Transverse colon (tissue), 4 donors: ENCODE measurements at regions not wholly inside any gene's neighbourhood (a gene's known extent, or its start where the extent isn't known, plus 50 kb on each side); places are given as distances from the start of the nearest gene placed in this dataset.

Experiments used
- DNase-seq: peaks from one replicate; pipeline ENCODE4 v3.0.0-alpha.2; 2019
- H3K27ac ChIP-seq, 4 donors: fragments of 200-600 bp; sonication (generic); 2 replicates each; pipeline ENCODE4 v1.5.1; 2016 to 2018; ENCODE audit warnings: inconsistent platforms in 4 of 4
- H3K27me3 ChIP-seq: fragments of 200-600 bp; sonication (generic); 2 replicates; pipeline ENCODE4 v1.5.1; 2017; ENCODE audit warnings: inconsistent platforms
- H3K36me3 ChIP-seq, 4 donors: fragments of 200-600 bp; sonication (generic); 2 replicates each; pipeline ENCODE4 v1.5.1; 2017 to 2019; ENCODE audit warnings: inconsistent platforms in 4 of 4
- H3K4me1 ChIP-seq, 4 donors: fragments of 200-600 bp; sonication (generic); 2 replicates each; pipeline ENCODE4 v1.5.1; 2017 to 2020; ENCODE audit warnings: inconsistent platforms in 4 of 4
- H3K4me3 ChIP-seq, 4 donors: fragments of 200-600 bp; sonication (generic); 1 replicate in 1 of 4; 2 replicates in 3 of 4; pipeline versions ENCODE4 v1.5.1 to v1.6.1; 2017 to 2019; ENCODE audit warnings: inconsistent platforms in 4 of 4
- H3K9me3 ChIP-seq, 2 donors: fragments of 200-600 bp; sonication (generic); 2 replicates each; pipeline ENCODE4 v1.5.1; 2017 to 2019; ENCODE audit warnings: inconsistent platforms in 2 of 2
- EP300 ChIP-seq: sonication (generic); formaldehyde crosslinking; IDR thresholded peaks from one replicate; pipeline ENCODE4 v1.6.1; 2017; ENCODE audit warnings: antibody characterized with exemption, low read depth
- POLR2A ChIP-seq: fragments of 450-650 bp; IDR thresholded peaks from one replicate; pipeline ENCODE4 v1.6.1; 2016; ENCODE audit warnings: antibody characterized with exemption, mild to moderate bottlenecking, moderate library complexity
- POLR2AphosphoS5 ChIP-seq, 3 donors: sonication (generic); formaldehyde crosslinking; IDR thresholded peaks; one replicate each; pipeline ENCODE4 v1.6.1; 2016; ENCODE audit warnings: antibody characterized with exemption in 3 of 3
- WGBS, 2 donors: methylation state at CpG; one replicate each; pipeline ENCODE4 v1.1.5; 2018; ENCODE audit warnings: low coverage in 1 of 2; 5-methylcytosine and 5-hydroxymethylcytosine counted together
- in situ Hi-C, 4 donors: fragments of 200-750 bp; cut with MboI; loops; one replicate each; pipeline versions ENCODE4 v1.15.0 to v1.15.1; 2017; ENCODE audit warnings: low sequenced_read_pairs in 3 of 4, low pct_ligation_motif_present in 1 of 4, low pct_unique_long_range_greater_than_20kb in 1 of 4
- intact Hi-C: fragments of 100-400 bp; cut with DNase I; formaldehyde crosslinking; loops from one replicate; pipeline ENCODE4 v1.15.1; 2023; ENCODE audit warnings: low total_unique reads
- TF ChIP-seq, protein P1 (sequence below), 5 experiments: fragments of 200-600 bp in 3 of 5; fragments of 450-650 bp in 2 of 5; sonication (generic) in 3 of 5; IDR thresholded peaks; 1 replicate in 2 of 5; 2 replicates in 3 of 5; pipeline ENCODE4 v1.5.1; 2016 to 2017; ENCODE audit warnings: antibody characterized with exemption in 5 of 5, inconsistent platforms in 3 of 5, mild to moderate bottlenecking in 2 of 5, moderate library complexity in 1 of 5

- 69 to 76% methylated on average over 1 of the region's 1 CpG for WGBS, 2 donors
- TF ChIP-seq POLR2A (no peak), POLR2AphosphoS5 (IDR thresholded peaks at IDR 0.05) (no peak), EP300 (no peak)
- TF ChIP-seq, protein P1, sequence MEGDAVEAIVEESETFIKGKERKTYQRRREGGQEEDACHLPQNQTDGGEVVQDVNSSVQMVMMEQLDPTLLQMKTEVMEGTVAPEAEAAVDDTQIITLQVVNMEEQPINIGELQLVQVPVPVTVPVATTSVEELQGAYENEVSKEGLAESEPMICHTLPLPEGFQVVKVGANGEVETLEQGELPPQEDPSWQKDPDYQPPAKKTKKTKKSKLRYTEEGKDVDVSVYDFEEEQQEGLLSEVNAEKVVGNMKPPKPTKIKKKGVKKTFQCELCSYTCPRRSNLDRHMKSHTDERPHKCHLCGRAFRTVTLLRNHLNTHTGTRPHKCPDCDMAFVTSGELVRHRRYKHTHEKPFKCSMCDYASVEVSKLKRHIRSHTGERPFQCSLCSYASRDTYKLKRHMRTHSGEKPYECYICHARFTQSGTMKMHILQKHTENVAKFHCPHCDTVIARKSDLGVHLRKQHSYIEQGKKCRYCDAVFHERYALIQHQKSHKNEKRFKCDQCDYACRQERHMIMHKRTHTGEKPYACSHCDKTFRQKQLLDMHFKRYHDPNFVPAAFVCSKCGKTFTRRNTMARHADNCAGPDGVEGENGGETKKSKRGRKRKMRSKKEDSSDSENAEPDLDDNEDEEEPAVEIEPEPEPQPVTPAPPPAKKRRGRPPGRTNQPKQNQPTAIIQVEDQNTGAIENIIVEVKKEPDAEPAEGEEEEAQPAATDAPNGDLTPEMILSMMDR (IDR thresholded peaks at IDR 0.05): no peak
- no peaks in the 10 kb centered on the region for H3K4me1 ChIP-seq
- no peaks in the 10 kb centered on the region for H3K27me3 ChIP-seq
- H3K36me3 ChIP-seq: no peaks in the 10 kb centered on the region
- no peaks in the 10 kb centered on the region for H3K9me3 ChIP-seq
- H3K27ac ChIP-seq: no peak overlapping the region
- in situ Hi-C loops: no loop called here
- no peak for DNase-seq
- intact Hi-C loops: loop anchor here (5.0 kb wide), 1 partner anchor 687 kb away; no protein-coding TSS in a partner anchor
- no peak overlapping the region for H3K4me3 ChIP-seq
These were observed 248.6 kb downstream of the GPAM start for GRCh38 chr10:111934931-111935330.

DNA sequence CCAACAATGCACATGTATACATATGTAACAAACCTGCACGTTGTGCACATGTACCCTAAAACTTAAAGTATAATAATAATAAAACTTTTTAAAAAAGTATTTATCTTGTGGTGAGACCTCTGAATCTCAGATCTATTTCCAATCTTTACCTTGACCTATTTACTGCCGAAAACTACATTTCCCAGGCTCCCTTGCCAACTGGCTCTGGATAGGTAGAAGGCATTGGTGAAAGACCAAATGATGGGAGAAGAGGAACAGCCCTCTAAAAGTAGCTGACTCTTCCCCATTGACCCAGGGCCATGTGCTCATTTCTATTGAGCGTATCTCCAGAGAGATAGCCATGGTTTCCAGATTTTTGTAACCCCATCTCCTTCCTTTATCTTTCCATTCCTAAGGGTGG, 247.4 kb downstream of the GPAM start:
- H3K27ac ChIP-seq: no peak overlapping the region
- no peaks in the 10 kb centered on the region for H3K36me3 ChIP-seq
- no peaks in the 10 kb centered on the region for H3K9me3 ChIP-seq
- intact Hi-C loops (loop anchor here (5.0 kb wide), 1 partner anchor 686 kb away; no protein-coding TSS in a partner anchor), in situ Hi-C loops (no loop called here)
- H3K4me3 ChIP-seq: no peak overlapping the region
- TF ChIP-seq, protein P1 (IDR thresholded peaks at IDR 0.05): no peak
- TF ChIP-seq POLR2AphosphoS5 (IDR thresholded peaks at IDR 0.05) (no peak), POLR2A (no peak), EP300 (no peak)
- no peaks in the 10 kb centered on the region for H3K27me3 ChIP-seq
- no peaks in the 10 kb centered on the region for H3K4me1 ChIP-seq
- DNase-seq: no peak
- 79% methylated on average over 3 of the region's 3 CpGs for WGBS, 2 donors

DNA sequence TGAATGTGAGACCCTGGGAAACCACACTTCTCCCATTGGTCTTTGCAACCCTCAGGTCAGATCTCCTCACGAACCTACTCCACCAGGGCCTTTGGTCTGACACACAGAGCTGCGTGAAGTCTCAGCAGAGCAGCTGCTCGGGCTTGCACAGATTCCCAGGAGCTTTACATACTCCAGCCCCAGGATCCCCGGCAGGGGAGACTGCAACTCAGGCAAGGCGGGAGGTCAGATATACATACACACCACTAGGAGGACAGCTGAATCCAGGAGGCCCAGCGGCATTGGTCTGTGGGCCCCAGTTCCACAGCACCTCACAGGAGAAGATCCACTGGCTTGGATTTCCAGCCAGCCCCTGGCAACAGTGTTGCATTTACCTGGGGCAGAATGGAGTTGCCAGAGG, 239.2 kb downstream of the GPAM start:
- Histone ChIP-seq H3K9me3 (no peaks in the 10 kb centered on the region), H3K4me1 (no peaks in the 10 kb centered on the region), H3K27me3 (no peaks in the 10 kb centered on the region), H3K27ac (no peak overlapping the region), H3K4me3 (no peak overlapping the region), H3K36me3 (no peaks in the 10 kb centered on the region)
- no peak for DNase-seq
- WGBS, 2 donors: 70% methylated on average over 6 of the region's 6 CpGs; no CpG with 5 or more reads in 1 of the 2 donors
- in situ Hi-C loops (no loop called here), intact Hi-C loops (no loop called here)
- TF ChIP-seq EP300 (no peak), POLR2A (no peak), POLR2AphosphoS5 (IDR thresholded peaks at IDR 0.05) (no peak)
- TF ChIP-seq, protein P1 (IDR thresholded peaks at IDR 0.05): no peak

- Histone ChIP-seq H3K27me3 (no peaks in the 10 kb centered on the region), H3K27ac (no peak overlapping the region), H3K4me1 (no peaks in the 10 kb centered on the region), H3K4me3 (no peak overlapping the region), H3K36me3 (no peaks in the 10 kb centered on the region), H3K9me3 (peaks cover 0 to 5% of the 10 kb centered on the region in 2 donors)
- 88 to 94% methylated on average over 1 of the region's 1 CpG for WGBS, 2 donors
- no peak for DNase-seq
- intact Hi-C loops (no loop called here), in situ Hi-C loops (no loop called here)
- no peak for TF ChIP-seq POLR2AphosphoS5 (IDR thresholded peaks at IDR 0.05)
- TF ChIP-seq POLR2A: no peak
These were observed 229.6 kb downstream of the GPAM start for GRCh38 chr10:111953949-111954348.

DNA sequence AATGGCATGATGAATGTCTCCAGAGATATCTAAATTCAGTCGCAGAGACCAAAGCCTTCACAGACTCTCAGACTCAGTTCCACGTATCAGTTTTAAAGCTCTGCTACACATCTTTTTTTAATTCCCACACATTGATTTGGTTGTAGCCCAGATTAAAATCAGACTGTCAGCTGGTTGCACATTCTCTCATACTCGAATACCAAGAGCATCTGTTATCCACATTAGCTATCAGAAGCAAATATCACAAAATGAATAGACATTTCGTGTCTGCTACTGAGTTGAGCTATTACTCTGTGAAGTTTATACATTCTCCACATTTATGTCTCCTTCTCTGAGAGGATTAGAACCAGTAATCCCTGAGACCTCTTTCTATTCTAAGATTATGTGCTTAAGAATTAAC, 229.2 kb downstream of the GPAM start:
- intact Hi-C loops (no loop called here), in situ Hi-C loops (no loop called here)
- Histone ChIP-seq H3K4me1 (no peaks in the 10 kb centered on the region), H3K36me3 (no peaks in the 10 kb centered on the region), H3K27ac (no peak overlapping the region), H3K4me3 (no peak overlapping the region), H3K9me3 (peaks cover 0 to 5% of the 10 kb centered on the region in 2 donors), H3K27me3 (no peaks in the 10 kb centered on the region)
- TF ChIP-seq EP300 (no peak), POLR2A (no peak), POLR2AphosphoS5 (IDR thresholded peaks at IDR 0.05) (no peak)
- TF ChIP-seq, protein P1 (IDR thresholded peaks at IDR 0.05): no peak
- no peak for DNase-seq
- 65 to 72% methylated on average over 4 of the region's 4 CpGs for WGBS, 2 donors
